IPS DF 19.7 (cell line): ENCODE measurements at regions not wholly inside any gene's neighbourhood (a gene's known extent, or its start where the extent isn't known, plus 50 kb on each side); places are given as distances from the start of the nearest gene placed in this dataset.
"Not testable (repeated sequence)": the region's sequence is repeated elsewhere in the genome, so short reads cannot be mapped to it uniquely, and the experiment has no call there.

Experiments
- DNase-seq: peaks from one replicate; pipeline ENCODE4 v3.0.0-alpha.2; 2013; ENCODE audit warnings: low read depth, low spot score

GRCh38 chr5:104170926-104171325 lies 608.3 kb upstream of the NUDT12 start:
- DNase-seq = no peak

GRCh38 chr5:104146652-104147051 lies 584.1 kb upstream of the NUDT12 start:
- DNase-seq = no peak

GRCh38 chr5:104139840-104140239 lies 577.3 kb upstream of the NUDT12 start:
- DNase-seq = no peak

- no peak for DNase-seq
Observed at GRCh38 chr5:104130320-104130719, 567.7 kb upstream of the NUDT12 start.

- DNase-seq = no peak
Observed at GRCh38 chr5:104128348-104128747, 565.8 kb upstream of the NUDT12 start.

GRCh38 chr5:104126980-104127379 lies 564.4 kb upstream of the NUDT12 start:
- no peak for DNase-seq

- no peak for DNase-seq
Observed at GRCh38 chr5:104119529-104119928, 556.9 kb upstream of the NUDT12 start.

- DNase-seq = no peak
Observed at GRCh38 chr5:104111632-104112031, 549.0 kb upstream of the NUDT12 start.

- DNase-seq = no peak
Observed at GRCh38 chr5:104096451-104096850, 533.9 kb upstream of the NUDT12 start.

- DNase-seq = no peak
Observed at GRCh38 chr5:104095527-104095926, 532.9 kb upstream of the NUDT12 start.

GRCh38 chr5:104088876-104089778 lies 526.5 kb upstream of the NUDT12 start:
- DNase-seq = no peak

- DNase-seq = no peak
Observed at GRCh38 chr5:104084896-104085295, 522.3 kb upstream of the NUDT12 start.

GRCh38 chr5:104082754-104083153 lies 520.2 kb upstream of the NUDT12 start:
- no peak for DNase-seq

- no peak for DNase-seq
Observed at GRCh38 chr5:104081232-104081631, 518.6 kb upstream of the NUDT12 start.

- no peak for DNase-seq
Observed at GRCh38 chr5:104080646-104081175, 518.1 kb upstream of the NUDT12 start.

- DNase-seq = not testable (repeated sequence)
Observed at GRCh38 chr5:104079861-104080645, 517.5 kb upstream of the NUDT12 start.

GRCh38 chr5:104071887-104072286 lies 509.3 kb upstream of the NUDT12 start:
- DNase-seq = no peak

GRCh38 chr5:104062621-104063377 lies 500.2 kb upstream of the NUDT12 start:
- DNase-seq = no peak

GRCh38 chr5:104061707-104062106 lies 499.1 kb upstream of the NUDT12 start:
- DNase-seq = no peak

GRCh38 chr5:104053353-104053649 lies 490.7 kb upstream of the NUDT12 start:
- no peak for DNase-seq

- DNase-seq = no peak
Observed at GRCh38 chr5:104052558-104053352, 490.2 kb upstream of the NUDT12 start.
